A549 (cell line): ENCODE measurements at regions not wholly inside any gene's neighbourhood (a gene's known extent, or its start where the extent isn't known, plus 50 kb on each side); places are given as distances from the start of the nearest gene placed in this dataset.

Experiments used
- CEBPB ChIP-seq, 2 experiments: fragments of >200 bp in 1 of 2; sonication (Bioruptor Twin) in 1 of 2; formaldehyde crosslinking in 1 of 2; IDR thresholded peaks; 2 replicates each; pipeline ENCODE4 v1.6.1; 2012 to 2016
- GATA3 ChIP-seq: IDR thresholded peaks from 2 replicates; pipeline ENCODE4 v1.6.1; 2012; ENCODE audit warnings: borderline replicate concordance
- MAZ ChIP-seq: fragments of 150-350 bp; IDR thresholded peaks from 2 replicates; pipeline ENCODE4 v1.6.1; 2014; ENCODE audit warnings: antibody characterized with exemption, low read depth, low read length, borderline replicate concordance
- POLR2A ChIP-seq: IDR thresholded peaks from 2 replicates; pipeline ENCODE4 v1.6.1; 2012; ENCODE audit warnings: mild to moderate bottlenecking, low read length
- RCOR1 ChIP-seq: fragments of 150-350 bp; IDR thresholded peaks from 2 replicates; pipeline ENCODE4 v1.6.1; 2014; ENCODE audit warnings: antibody characterized with exemption, low read length, low read depth
- ZNF302 ChIP-seq: fragments of 250-450 bp; sonication (Bioruptor Pico); IDR thresholded peaks from 2 replicates; pipeline ENCODE4 v1.9.0; 2021; ENCODE audit warnings: inconsistent platforms, mild to moderate bottlenecking, moderate library complexity
- TF ChIP-seq, protein P1 (sequence below): fragments of >200 bp; sonication (Bioruptor Twin); formaldehyde crosslinking; IDR thresholded peaks from 3 replicates; pipeline ENCODE4 v1.5.1; 2016
- TF ChIP-seq, protein P2 (sequence below): fragments of 250-450 bp; sonication (Bioruptor Pico); IDR thresholded peaks from 2 replicates; pipeline ENCODE4 v1.5.0; 2021; ENCODE audit warnings: mild to moderate bottlenecking, moderate library complexity, borderline replicate concordance

DNA sequence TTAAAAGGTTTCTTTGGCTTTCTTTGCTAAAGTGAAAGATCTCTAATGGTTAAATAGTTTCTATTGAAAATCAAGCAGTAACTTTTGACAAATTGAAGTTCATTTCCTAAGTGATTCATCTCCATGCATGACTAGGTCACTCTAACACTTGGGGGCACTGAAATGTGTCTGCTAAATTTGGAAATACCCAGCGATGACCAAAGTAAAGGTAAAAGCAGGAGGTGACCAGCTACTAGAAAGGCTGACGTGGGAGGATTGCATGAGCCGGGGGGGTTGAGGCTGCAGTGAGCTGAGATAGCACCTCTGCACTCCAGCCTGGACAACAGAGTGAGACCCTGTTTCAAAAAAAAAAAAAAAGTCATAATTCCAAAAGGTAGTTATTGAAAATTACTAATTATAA lies 111.8 kb upstream of the GPR141 start:
- TF ChIP-seq GATA3 (no peak), POLR2A (no peak), CEBPB (IDR thresholded peaks at IDR 0.05) (no peak), MAZ (no peak), RCOR1 (no peak), ZNF302 (CRISPR knock-in tag) (no peak)
- TF ChIP-seq, protein P1, sequence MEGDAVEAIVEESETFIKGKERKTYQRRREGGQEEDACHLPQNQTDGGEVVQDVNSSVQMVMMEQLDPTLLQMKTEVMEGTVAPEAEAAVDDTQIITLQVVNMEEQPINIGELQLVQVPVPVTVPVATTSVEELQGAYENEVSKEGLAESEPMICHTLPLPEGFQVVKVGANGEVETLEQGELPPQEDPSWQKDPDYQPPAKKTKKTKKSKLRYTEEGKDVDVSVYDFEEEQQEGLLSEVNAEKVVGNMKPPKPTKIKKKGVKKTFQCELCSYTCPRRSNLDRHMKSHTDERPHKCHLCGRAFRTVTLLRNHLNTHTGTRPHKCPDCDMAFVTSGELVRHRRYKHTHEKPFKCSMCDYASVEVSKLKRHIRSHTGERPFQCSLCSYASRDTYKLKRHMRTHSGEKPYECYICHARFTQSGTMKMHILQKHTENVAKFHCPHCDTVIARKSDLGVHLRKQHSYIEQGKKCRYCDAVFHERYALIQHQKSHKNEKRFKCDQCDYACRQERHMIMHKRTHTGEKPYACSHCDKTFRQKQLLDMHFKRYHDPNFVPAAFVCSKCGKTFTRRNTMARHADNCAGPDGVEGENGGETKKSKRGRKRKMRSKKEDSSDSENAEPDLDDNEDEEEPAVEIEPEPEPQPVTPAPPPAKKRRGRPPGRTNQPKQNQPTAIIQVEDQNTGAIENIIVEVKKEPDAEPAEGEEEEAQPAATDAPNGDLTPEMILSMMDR, result no peak
- TF ChIP-seq, protein P2, sequence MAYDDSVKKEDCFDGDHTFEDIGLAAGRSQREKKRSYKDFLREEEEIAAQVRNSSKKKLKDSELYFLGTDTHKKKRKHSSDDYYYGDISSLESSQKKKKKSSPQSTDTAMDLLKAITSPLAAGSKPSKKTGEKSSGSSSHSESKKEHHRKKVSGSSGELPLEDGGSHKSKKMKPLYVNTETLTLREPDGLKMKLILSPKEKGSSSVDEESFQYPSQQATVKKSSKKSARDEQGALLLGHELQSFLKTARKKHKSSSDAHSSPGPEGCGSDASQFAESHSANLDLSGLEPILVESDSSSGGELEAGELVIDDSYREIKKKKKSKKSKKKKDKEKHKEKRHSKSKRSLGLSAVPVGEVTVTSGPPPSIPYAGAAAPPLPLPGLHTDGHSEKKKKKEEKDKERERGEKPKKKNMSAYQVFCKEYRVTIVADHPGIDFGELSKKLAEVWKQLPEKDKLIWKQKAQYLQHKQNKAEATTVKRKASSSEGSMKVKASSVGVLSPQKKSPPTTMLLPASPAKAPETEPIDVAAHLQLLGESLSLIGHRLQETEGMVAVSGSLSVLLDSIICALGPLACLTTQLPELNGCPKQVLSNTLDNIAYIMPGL (CRISPR knock-in tag), result no peak
